Psoas muscle (tissue), 7 donors: ENCODE measurements at regions not wholly inside any gene's neighbourhood (a gene's known extent, or its start where the extent isn't known, plus 50 kb on each side); places are given as distances from the start of the nearest gene placed in this dataset.

Experiments
- ATAC-seq, 4 donors: fragments of 200-7000 bp; cut with Tn5 transposase; one replicate each; pipeline ENCODE4 v1.9.1; 2020; ENCODE audit warnings: moderate library complexity in 3 of 4, mild to moderate bottlenecking in 2 of 4
- DNase-seq, 2 donors: peaks; one replicate each; pipeline ENCODE4 v3.0.0-alpha.2; 2020
- H3K27ac ChIP-seq: fragments of 200-600 bp; one replicate; pipeline ENCODE4 v1.8.0; 2022
- H3K27me3 ChIP-seq, 3 donors: fragments of 200-600 bp in 1 of 3; one replicate each; pipeline versions ENCODE4 v1.6.1 to v1.8.0; 2013 to 2022; ENCODE audit warnings: low read length in 2 of 3, mild to moderate bottlenecking in 2 of 3, moderate library complexity in 1 of 3; ENCODE audit not compliant: insufficient read depth in 3 of 3
- H3K36me3 ChIP-seq, 2 donors: fragments of 200-600 bp in 1 of 2; one replicate each; pipeline versions ENCODE4 v1.6.1 to v1.8.0; 2013 to 2022; ENCODE audit warnings: low read depth in 1 of 2, mild to moderate bottlenecking in 1 of 2, moderate library complexity in 1 of 2; ENCODE audit not compliant: insufficient read depth in 1 of 2
- H3K4me1 ChIP-seq: fragments of 200-600 bp; one replicate; pipeline ENCODE4 v1.8.0; 2022
- H3K4me3 ChIP-seq: fragments of 200-600 bp; one replicate; pipeline ENCODE4 v1.8.0; 2022; ENCODE audit warnings: mild to moderate bottlenecking
- H3K9me3 ChIP-seq: fragments of 200-600 bp; one replicate; pipeline ENCODE4 v1.8.0; 2022
- CTCF ChIP-seq: fragments of 200-600 bp; IDR thresholded peaks from one replicate; pipeline ENCODE4 v1.8.0; 2022; ENCODE audit warnings: antibody characterized with exemption
- WGBS, 3 donors: extraction: QIAGEN DNeasy Blood & Tissue Kit; methylation state at CpG; one replicate each; pipeline versions ENCODE4 v1.1.6 to v1.1.7; 2013; 5-methylcytosine and 5-hydroxymethylcytosine counted together
- intact Hi-C, 2 donors: fragments of 100-400 bp; cut with DNase I; formaldehyde crosslinking; loops; one replicate each; pipeline versions ENCODE4 v1.11.0 to v1.14.2; 2022
- donor health status: healthy with polysubstance abuse.
- donor health status: DM: no; HTN: no; CAD: no; lungs with moderate emphysema.
- donor health status: Bipolar disorder and iron deficiency.
- donor health status: healthy.
- donor health status: DM: yes; HTN: yes; CAD: no.
- donor health status: DM: no; HTN: no; CAD: no.
- donor health status: DM: yes; HTN: yes; CAD: no.

- WGBS, 3 donors = 55 to 75% (median 64%) methylated on average over 2 of the region's 2 CpGs
- intact Hi-C loops = no loop called here
Observed at GRCh38 chr12:59121451-59121850, 201.1 kb upstream of the LRIG3 start.

GRCh38 chr12:59119676-59120075 lies 199.4 kb upstream of the LRIG3 start:
- TF ChIP-seq CTCF = no peak
- Histone ChIP-seq H3K27me3 (no peaks in the 10 kb centered on the region), H3K36me3 (no peaks in the 10 kb centered on the region), H3K4me3 (no peak overlapping the region), H3K27ac (no peak overlapping the region), H3K4me1 (no peaks in the 10 kb centered on the region), H3K9me3 (no peaks in the 10 kb centered on the region)
- WGBS, 3 donors = 83 to 91% (median 90%) methylated on average over 2 of the region's 2 CpGs
- no peak for ATAC-seq
- intact Hi-C loops = no loop called here
- no peak for DNase-seq

More at GRCh38 chr12:59121451-59121850, 201.1 kb upstream of the LRIG3 start:
- no peaks in the 10 kb centered on the region for H3K27me3 ChIP-seq
- no peak overlapping the region for H3K4me3 ChIP-seq
- no peaks in the 10 kb centered on the region for H3K9me3 ChIP-seq
- DNase-seq (no peak), ATAC-seq (no peak)
- H3K27ac ChIP-seq = no peak overlapping the region
- H3K36me3 ChIP-seq = no peaks in the 10 kb centered on the region
- TF ChIP-seq CTCF = no peak
- no peaks in the 10 kb centered on the region for H3K4me1 ChIP-seq

GRCh38 chr12:59118356-59118755 lies 198.1 kb upstream of the LRIG3 start:
- intact Hi-C loops = no loop called here
- Histone ChIP-seq H3K4me1 (no peaks in the 10 kb centered on the region), H3K4me3 (no peak overlapping the region), H3K27me3 (no peaks in the 10 kb centered on the region), H3K27ac (no peak overlapping the region), H3K9me3 (no peaks in the 10 kb centered on the region), H3K36me3 (no peaks in the 10 kb centered on the region)
- WGBS, 3 donors = 93 to 96% (median 96%) methylated on average over 3 of the region's 3 CpGs
- DNase-seq (no peak), ATAC-seq (no peak)
- TF ChIP-seq CTCF = no peak

GRCh38 chr12:59115995-59116394 lies 195.7 kb upstream of the LRIG3 start:
- 21 to 59% (median 57%) methylated on average over 1 of the region's 1 CpG for WGBS, 3 donors

More at GRCh38 chr12:59115995-59116394, 195.7 kb upstream of the LRIG3 start:
- H3K36me3 ChIP-seq = no peaks in the 10 kb centered on the region
- H3K27me3 ChIP-seq = no peaks in the 10 kb centered on the region
- no peak overlapping the region for H3K4me3 ChIP-seq
- H3K9me3 ChIP-seq = no peaks in the 10 kb centered on the region
- intact Hi-C loops = no loop called here
- no peaks in the 10 kb centered on the region for H3K4me1 ChIP-seq
- TF ChIP-seq CTCF = no peak
- DNase-seq = no peak
- no peak overlapping the region for H3K27ac ChIP-seq
- no peak for ATAC-seq
